IMR-90 (cell line): ENCODE measurements at regions not wholly inside any gene's neighbourhood (a gene's known extent, or its start where the extent isn't known, plus 50 kb on each side); places are given as distances from the start of the nearest gene placed in this dataset.

ENCODE experiments used
- ATAC-seq: fragments of 200-7000 bp; cut with Tn5 transposase; 2 replicates; pipeline ENCODE4 v1.9.1; 2020; ENCODE audit warnings: low read depth, mild to moderate bottlenecking, moderate library complexity
- BruUV-seq: library from RNA; stranded (reverse); fragments of 400-500 nt; replicated peaks from 2 replicates; lab custom pipeline; 2021; lab: Mats Ljungman, UMichigan
- CTCF ChIA-PET: fragments of 300-600 bp; formaldehyde crosslinking; extraction: SDS; loops from one replicate; lab custom pipeline; 2021; ENCODE audit warnings: antibody characterized with exemption; lab: Yijun Ruan, JAX
- POLR2A ChIA-PET: fragments of 300-600 bp; sonication (Branson Sonifier 250); formaldehyde crosslinking; loops from one replicate; lab custom pipeline; 2022; ENCODE audit warnings: antibody characterized with exemption; ENCODE audit not compliant: unreplicated experiment; lab: Charles Lee
- DNase-seq: peaks from one replicate; pipeline ENCODE4 v3.0.0; 2013
- H2AFZ ChIP-seq: replicated peaks from 2 replicates; pipeline ENCODE3; 2013; ENCODE audit warnings: low read length, mild to moderate bottlenecking; ENCODE audit not compliant: poor library complexity
- H2AK5ac ChIP-seq: 2 replicates; pipeline ENCODE4 v1.6.1; 2013; ENCODE audit warnings: low read depth, low read length, inconsistent platforms
- H2AK9ac ChIP-seq: replicated peaks from 2 replicates; pipeline ENCODE3; 2013; ENCODE audit warnings: mild to moderate bottlenecking, low read depth, low read length, moderate library complexity; ENCODE audit not compliant: poor library complexity
- H2BK120ac ChIP-seq: 2 replicates; pipeline ENCODE4 v1.6.1; 2013; ENCODE audit warnings: low read depth, low read length, inconsistent platforms
- H2BK15ac ChIP-seq: 3 replicates; pipeline ENCODE4 v1.6.1; 2013; ENCODE audit warnings: low read depth, low read length, inconsistent platforms
- H2BK20ac ChIP-seq: 2 replicates; pipeline ENCODE4 v1.6.1; 2013; ENCODE audit warnings: low read depth, mild to moderate bottlenecking, inconsistent platforms, low read length, moderate library complexity
- H2BK5ac ChIP-seq: 2 replicates; pipeline ENCODE4 v1.6.1; 2013; ENCODE audit warnings: mild to moderate bottlenecking, low read depth, low read length, inconsistent platforms; ENCODE audit not compliant: poor library complexity, severe bottlenecking
- H3K14ac ChIP-seq: replicated peaks from 2 replicates; pipeline ENCODE4 v1.6.1; 2013; ENCODE audit warnings: low read depth, low read length, inconsistent platforms
- H3K18ac ChIP-seq: 2 replicates; pipeline ENCODE4 v1.6.1; 2013; ENCODE audit warnings: low read depth, low read length, control low read depth
- H3K23ac ChIP-seq: 2 replicates; pipeline ENCODE4 v1.6.1; 2013; ENCODE audit warnings: low read depth, low read length, inconsistent platforms
- H3K27ac ChIP-seq: 2 replicates; pipeline ENCODE4 v1.5.1; 2013; ENCODE audit warnings: mild to moderate bottlenecking, control low read depth, low read length; ENCODE audit not compliant: insufficient read depth
- H3K27me3 ChIP-seq: 2 replicates; pipeline ENCODE4 v1.6.1; 2013; ENCODE audit warnings: low read length; ENCODE audit not compliant: control insufficient read depth, insufficient read depth
- H3K36me3 ChIP-seq: 2 replicates; pipeline ENCODE4 v1.6.1; 2013; ENCODE audit warnings: low read length, mixed read lengths; ENCODE audit not compliant: control insufficient read depth, insufficient read depth
- H3K4ac ChIP-seq: 2 replicates; pipeline ENCODE4 v1.6.1; 2013; ENCODE audit warnings: low read depth, low read length, inconsistent platforms
- H3K4me1 ChIP-seq: 2 replicates; pipeline ENCODE4 v1.6.1; 2013; ENCODE audit warnings: low read length, mixed read lengths; ENCODE audit not compliant: control insufficient read depth, insufficient read depth
- H3K4me2 ChIP-seq: 2 replicates; pipeline ENCODE4 v1.6.1; 2013; ENCODE audit warnings: low read depth, mild to moderate bottlenecking, control low read depth, low read length, moderate library complexity
- H3K4me3 ChIP-seq: 2 replicates; pipeline ENCODE4 v1.5.1; 2013; ENCODE audit warnings: low read depth, mild to moderate bottlenecking, control low read depth, low read length, moderate library complexity; ENCODE audit not compliant: insufficient read depth
- H3K56ac ChIP-seq: 2 replicates; pipeline ENCODE4 v1.6.1; 2013; ENCODE audit warnings: low read length, inconsistent platforms; ENCODE audit not compliant: insufficient read depth; ENCODE audit errors: extremely low read depth
- H3K79me1 ChIP-seq, 2 experiments: 2 replicates each; pipeline ENCODE4 v1.6.1; 2013; ENCODE audit warnings: low read length in 2 of 2, inconsistent platforms in 1 of 2, low read depth in 1 of 2
- H3K9ac ChIP-seq: 2 replicates; pipeline ENCODE4 v1.6.1; 2013; ENCODE audit warnings: low read depth, low read length, control low read depth
- H3K9me1 ChIP-seq: 2 replicates; pipeline ENCODE4 v1.6.1; 2013; ENCODE audit warnings: low read length, inconsistent platforms; ENCODE audit not compliant: insufficient read depth
- H3K9me3 ChIP-seq: 2 replicates; pipeline ENCODE4 v1.6.1; 2013; ENCODE audit warnings: low read length; ENCODE audit not compliant: control insufficient read depth, insufficient read depth
- H4K20me1 ChIP-seq: 2 replicates; pipeline ENCODE4 v1.6.1; 2013; ENCODE audit warnings: low read length, inconsistent platforms; ENCODE audit not compliant: insufficient read depth
- H4K5ac ChIP-seq: 2 replicates; pipeline ENCODE4 v1.6.1; 2013; ENCODE audit warnings: mild to moderate bottlenecking, low read depth, low read length, control low read depth
- H4K8ac ChIP-seq, 2 experiments: 2 replicates each; pipeline ENCODE4 v1.6.1; 2013; ENCODE audit warnings: low read depth in 2 of 2, low read length in 2 of 2, control low read depth in 1 of 2, inconsistent platforms in 1 of 2
- H4K91ac ChIP-seq: 2 replicates; pipeline ENCODE4 v1.6.1; 2013; ENCODE audit warnings: low read depth, low read length, inconsistent platforms; ENCODE audit not compliant: insufficient read depth
- BHLHE40 ChIP-seq: fragments of 150-350 bp; IDR thresholded peaks from 2 replicates; pipeline ENCODE4 v1.6.1; 2016; ENCODE audit warnings: mild to moderate bottlenecking, low read depth, low read length
- CEBPB ChIP-seq: IDR thresholded peaks from 2 replicates; pipeline ENCODE4 v1.6.1; 2012; ENCODE audit warnings: low read depth, low read length, improper control_type of control experiment
- CHD1 ChIP-seq: IDR thresholded peaks from 2 replicates; pipeline ENCODE4 v1.6.1; 2012; ENCODE audit warnings: low read depth, low read length, improper control_type of control experiment
- CTCF ChIP-seq: conservative IDR thresholded peaks from 2 replicates; pipeline ENCODE4 v1.5.1; 2012; ENCODE audit warnings: mild to moderate bottlenecking, low read depth, low read length, improper control_type of control experiment
- ELK1 ChIP-seq: fragments of 150-350 bp; IDR thresholded peaks from 2 replicates; pipeline ENCODE4 v1.6.1; 2016; ENCODE audit warnings: low read depth, mild to moderate bottlenecking, low read length, moderate library complexity, borderline replicate concordance
- FOS ChIP-seq: fragments of 150-350 bp; IDR thresholded peaks from 2 replicates; pipeline ENCODE4 v1.6.1; 2016; ENCODE audit warnings: low read depth, low read length
- MAFK ChIP-seq: IDR thresholded peaks from 2 replicates; pipeline ENCODE4 v1.6.1; 2012; ENCODE audit warnings: low read depth, low read length, improper control_type of control experiment
- MAZ ChIP-seq: IDR thresholded peaks from 2 replicates; pipeline ENCODE4 v1.6.1; 2012; ENCODE audit warnings: low read depth, mild to moderate bottlenecking, low read length, improper control_type of control experiment, moderate library complexity, borderline replicate concordance
- MXI1 ChIP-seq: IDR thresholded peaks from 2 replicates; pipeline ENCODE4 v1.6.1; 2012; ENCODE audit warnings: low read depth, mild to moderate bottlenecking, low read length, moderate library complexity, borderline replicate concordance
- NFE2L2 ChIP-seq: fragments of 150-350 bp; IDR thresholded peaks from 2 replicates; pipeline ENCODE4 v1.6.1; 2016; ENCODE audit warnings: low read depth, mild to moderate bottlenecking, low read length
- POLR2A ChIP-seq: IDR thresholded peaks from 2 replicates; pipeline ENCODE4 v1.6.1; 2012; ENCODE audit warnings: mild to moderate bottlenecking, low read depth, low read length
- RAD21 ChIP-seq: IDR thresholded peaks from 2 replicates; pipeline ENCODE4 v1.6.1; 2012; ENCODE audit warnings: low read length, improper control_type of control experiment
- RCOR1 ChIP-seq: IDR thresholded peaks from 2 replicates; pipeline ENCODE4 v1.6.1; 2012; ENCODE audit warnings: mild to moderate bottlenecking, low read length, improper control_type of control experiment; ENCODE audit not compliant: insufficient replicate concordance
- RFX5 ChIP-seq: IDR thresholded peaks from 2 replicates; pipeline ENCODE4 v1.8.0; 2012; ENCODE audit warnings: low read depth, mild to moderate bottlenecking, low read length, moderate library complexity
- SMC3 ChIP-seq: fragments of 150-350 bp; IDR thresholded peaks from 2 replicates; pipeline ENCODE4 v1.6.1; 2016; ENCODE audit warnings: low read depth, mild to moderate bottlenecking, antibody characterized with exemption, low read length, moderate library complexity
- USF2 ChIP-seq: fragments of 150-350 bp; IDR thresholded peaks from 2 replicates; pipeline ENCODE4 v1.6.1; 2017; ENCODE audit warnings: mild to moderate bottlenecking, antibody characterized with exemption, low read length, low read depth
- dilution Hi-C: fragments of 300-500 bp; cut with HindIII; formaldehyde crosslinking; loops from one replicate; pipeline ENCODE4 v1.14.3; 2018; ENCODE audit warnings: low sequenced_read_pairs; ENCODE audit not compliant: unreplicated experiment
- in situ Hi-C: fragments of 300-500 bp; cut with MboI; formaldehyde crosslinking; loops from 3 replicates; pipeline ENCODE4 v1.14.3; 2019; ENCODE audit warnings: low sequenced_read_pairs, inconsistent platforms, mixed read lengths
- intact Hi-C: fragments of 100-400 bp; cut with micrococcal nuclease; formaldehyde crosslinking; loops from 2 replicates; pipeline ENCODE4 v1.10.0; 2022

GRCh38 chr1:78210175-78210574, 164.4 kb downstream of the GIPC2 start:
- Histone ChIP-seq H3K14ac (no peak overlapping the region), H3K9ac (no peak overlapping the region), H4K8ac (peak overlapping the region in 1 of 2 experiments; percentile 68; a peak in 2 of 4 replicates), H3K36me3 (no peaks in the 10 kb centered on the region), H3K79me1 (no peaks in the 10 kb centered on the region), H4K20me1 (no peaks in the 10 kb centered on the region), H3K4ac (no peak overlapping the region; the same call in 1 of the 2 replicates), H3K27me3 (no peaks in the 10 kb centered on the region), H3K9me1 (peaks cover 4% of the 10 kb centered on the region; the same call in 1 of the 2 replicates), H2AK5ac (no peak overlapping the region), H3K23ac (no peak overlapping the region), H3K56ac (no peak overlapping the region), H2BK5ac (peak overlapping the region; percentile 15), H3K4me2 (no peak overlapping the region), H4K91ac (no peak overlapping the region), H2BK120ac (no peak overlapping the region), H3K27ac (no peak overlapping the region), H3K4me3 (no peak overlapping the region), H2AK9ac (no peak overlapping the region), H4K5ac (no peak overlapping the region), H2BK15ac (no peak overlapping the region), H3K18ac (no peak overlapping the region; the same call in 1 of the 2 replicates), H2AFZ (no peak overlapping the region), H3K9me3 (peaks cover 4% of the 10 kb centered on the region; the same call in 1 of the 2 replicates), H2BK20ac (peak overlapping the region; percentile 65; the same call in 1 of the 2 replicates), H3K4me1 (no peaks in the 10 kb centered on the region; the same call in 1 of the 2 replicates)
- ATAC-seq (peak; percentile 57), DNase-seq (peak; percentile 65)
- no peak for TF ChIP-seq CHD1
- TF ChIP-seq BHLHE40 = no peak
- TF ChIP-seq RCOR1 = no peak
- TF ChIP-seq NFE2L2 = no peak
- TF ChIP-seq FOS = no peak
- TF ChIP-seq MAFK = no peak
- no peak for TF ChIP-seq SMC3
- no peak for TF ChIP-seq CTCF
- no peak for TF ChIP-seq ELK1
- no peak for TF ChIP-seq MAZ
- TF ChIP-seq RFX5 = no peak
- no peak for TF ChIP-seq RAD21
- TF ChIP-seq USF2 = no peak
- TF ChIP-seq POLR2A = no peak
- no peak for TF ChIP-seq CEBPB
- no peak for TF ChIP-seq MXI1
- CTCF ChIA-PET = no interaction called here
- intact Hi-C loops (no loop called here), dilution Hi-C loops (no loop called here), in situ Hi-C loops (no loop called here)
- no TSS peak for BruUV-seq
- POLR2A ChIA-PET = no interaction called here
